ENCODE measurements at regions not wholly inside any gene's neighbourhood (a gene's known extent, or its start where the extent isn't known, plus 50 kb on each side); places are given as distances from the start of the nearest gene placed in this dataset.

DNA sequence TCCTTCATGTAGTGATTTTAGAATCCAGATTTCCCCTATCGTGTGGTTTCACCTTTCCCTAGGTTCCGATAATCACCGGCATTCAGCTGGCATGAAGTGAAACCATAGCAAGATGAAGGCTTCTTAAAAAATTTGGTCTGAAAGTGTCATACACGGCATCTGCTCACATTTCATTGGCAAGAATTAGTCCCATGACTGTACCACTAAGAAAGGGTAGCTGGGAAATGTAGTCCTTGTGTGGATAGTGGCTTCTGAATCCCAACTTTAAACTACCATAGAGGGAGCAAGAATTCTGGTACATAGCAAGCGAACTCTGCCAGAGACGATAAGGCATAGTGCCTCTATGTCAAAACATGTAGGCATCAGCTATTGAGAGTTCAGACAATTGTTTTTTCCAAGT, 360.1 kb upstream of the TBX3 start:
- no peak for TF ChIP-seq EZH2phosphoT487 (IDR thresholded peaks at IDR 0.05; ENCODE audit: borderline replicate concordance)
- TF ChIP-seq, protein P1, sequence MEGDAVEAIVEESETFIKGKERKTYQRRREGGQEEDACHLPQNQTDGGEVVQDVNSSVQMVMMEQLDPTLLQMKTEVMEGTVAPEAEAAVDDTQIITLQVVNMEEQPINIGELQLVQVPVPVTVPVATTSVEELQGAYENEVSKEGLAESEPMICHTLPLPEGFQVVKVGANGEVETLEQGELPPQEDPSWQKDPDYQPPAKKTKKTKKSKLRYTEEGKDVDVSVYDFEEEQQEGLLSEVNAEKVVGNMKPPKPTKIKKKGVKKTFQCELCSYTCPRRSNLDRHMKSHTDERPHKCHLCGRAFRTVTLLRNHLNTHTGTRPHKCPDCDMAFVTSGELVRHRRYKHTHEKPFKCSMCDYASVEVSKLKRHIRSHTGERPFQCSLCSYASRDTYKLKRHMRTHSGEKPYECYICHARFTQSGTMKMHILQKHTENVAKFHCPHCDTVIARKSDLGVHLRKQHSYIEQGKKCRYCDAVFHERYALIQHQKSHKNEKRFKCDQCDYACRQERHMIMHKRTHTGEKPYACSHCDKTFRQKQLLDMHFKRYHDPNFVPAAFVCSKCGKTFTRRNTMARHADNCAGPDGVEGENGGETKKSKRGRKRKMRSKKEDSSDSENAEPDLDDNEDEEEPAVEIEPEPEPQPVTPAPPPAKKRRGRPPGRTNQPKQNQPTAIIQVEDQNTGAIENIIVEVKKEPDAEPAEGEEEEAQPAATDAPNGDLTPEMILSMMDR (conservative IDR thresholded peaks at IDR 0.05; ENCODE audit: low read length) = no peak
- Histone ChIP-seq H3K9me2 (replicated peaks; ENCODE audit: low read depth, low read length) (no peaks in the 10 kb centered on the region), H3K36me3 (ENCODE audit: insufficient read depth, low read length) (no peaks in the 10 kb centered on the region), H2AFZ (ENCODE audit: low read length) (no peak overlapping the region), H3K4me3 (ENCODE audit: low read length, poor library complexity, severe bottlenecking) (no peak overlapping the region), H4K20me1 (ENCODE audit: insufficient read depth, low read length, poor library complexity, severe bottlenecking) (no peaks in the 10 kb centered on the region), H3K79me2 (ENCODE audit: insufficient read depth, low read length) (no peaks in the 10 kb centered on the region), H3K9ac (ENCODE audit: low read depth, low read length, poor library complexity, severe bottlenecking) (no peak overlapping the region), H3K27me3 (ENCODE audit: insufficient read depth, low read length, poor library complexity, severe bottlenecking) (no peaks in the 10 kb centered on the region), H3F3A (ENCODE audit: low read depth) (no peaks in the 10 kb centered on the region), H3K4me2 (ENCODE audit: low read depth, low read length, poor library complexity, severe bottlenecking) (no peak overlapping the region), H3K4me1 (ENCODE audit: insufficient read depth, low read length, poor library complexity, severe bottlenecking) (no peaks in the 10 kb centered on the region), H3K9me3 (ENCODE audit: insufficient read depth, low read depth, low read length) (no peaks in the 10 kb centered on the region)

- H3K4me1 ChIP-seq (ENCODE audit: insufficient read depth, low read length, poor library complexity, severe bottlenecking) = no peaks in the 10 kb centered on the region
- H3K4me2 ChIP-seq (ENCODE audit: low read depth, low read length, poor library complexity, severe bottlenecking) = no peak overlapping the region
- H3K9me2 ChIP-seq (replicated peaks; ENCODE audit: low read depth, low read length) = no peaks in the 10 kb centered on the region
- H3K79me2 ChIP-seq (ENCODE audit: insufficient read depth, low read length) = no peaks in the 10 kb centered on the region
- no peaks in the 10 kb centered on the region for H3K27me3 ChIP-seq (ENCODE audit: insufficient read depth, low read length, poor library complexity, severe bottlenecking)
- no peaks in the 10 kb centered on the region for H3K36me3 ChIP-seq (ENCODE audit: insufficient read depth, low read length)
- H3K9me3 ChIP-seq (ENCODE audit: insufficient read depth, low read depth, low read length) = no peaks in the 10 kb centered on the region
- TF ChIP-seq, protein P1 (conservative IDR thresholded peaks at IDR 0.05; ENCODE audit: low read length) = no peak
- no peak for TF ChIP-seq EZH2phosphoT487 (IDR thresholded peaks at IDR 0.05; ENCODE audit: borderline replicate concordance)
- H3K4me3 ChIP-seq (ENCODE audit: low read length, poor library complexity, severe bottlenecking) = no peak overlapping the region
- H4K20me1 ChIP-seq (ENCODE audit: insufficient read depth, low read length, poor library complexity, severe bottlenecking) = no peaks in the 10 kb centered on the region
- H2AFZ ChIP-seq (ENCODE audit: low read length) = no peak overlapping the region
- H3F3A ChIP-seq (ENCODE audit: low read depth) = no peaks in the 10 kb centered on the region
- H3K9ac ChIP-seq (ENCODE audit: low read depth, low read length, poor library complexity, severe bottlenecking) = no peak overlapping the region
Measured at GRCh38 chr12:115043079-115043478, 359.1 kb upstream of the TBX3 start.

GRCh38 chr12:115042341-115042740, 358.4 kb upstream of the TBX3 start:
- no peaks in the 10 kb centered on the region for H3K9me2 ChIP-seq (replicated peaks; ENCODE audit: low read depth, low read length)
- no peaks in the 10 kb centered on the region for H3K27me3 ChIP-seq (ENCODE audit: insufficient read depth, low read length, poor library complexity, severe bottlenecking)
- H3K4me2 ChIP-seq (ENCODE audit: low read depth, low read length, poor library complexity, severe bottlenecking) = no peak overlapping the region
- H3K9ac ChIP-seq (ENCODE audit: low read depth, low read length, poor library complexity, severe bottlenecking) = no peak overlapping the region
- no peak overlapping the region for H3K4me3 ChIP-seq (ENCODE audit: low read length, poor library complexity, severe bottlenecking)
- H3K9me3 ChIP-seq (ENCODE audit: insufficient read depth, low read depth, low read length) = no peaks in the 10 kb centered on the region
- H4K20me1 ChIP-seq (ENCODE audit: insufficient read depth, low read length, poor library complexity, severe bottlenecking) = no peaks in the 10 kb centered on the region
- H3K36me3 ChIP-seq (ENCODE audit: insufficient read depth, low read length) = no peaks in the 10 kb centered on the region
- no peaks in the 10 kb centered on the region for H3K4me1 ChIP-seq (ENCODE audit: insufficient read depth, low read length, poor library complexity, severe bottlenecking)
- no peak overlapping the region for H2AFZ ChIP-seq (ENCODE audit: low read length)
- no peaks in the 10 kb centered on the region for H3K79me2 ChIP-seq (ENCODE audit: insufficient read depth, low read length)
- TF ChIP-seq EZH2phosphoT487 (IDR thresholded peaks at IDR 0.05; ENCODE audit: borderline replicate concordance) = no peak
- TF ChIP-seq, protein P1 (conservative IDR thresholded peaks at IDR 0.05; ENCODE audit: low read length) = no peak
- H3F3A ChIP-seq (ENCODE audit: low read depth) = no peaks in the 10 kb centered on the region

Measured in Loucy (cell line).